Lower lobe of right lung (tissue), 2 donors: ENCODE measurements at regions not wholly inside any gene's neighbourhood (a gene's known extent, or its start where the extent isn't known, plus 50 kb on each side); places are given as distances from the start of the nearest gene placed in this dataset.
A peak's percentile ranks its signal among the peaks of the same experiment; 100 is the strongest.
"Not testable (repeated sequence)": the region's sequence is repeated elsewhere in the genome, so short reads cannot be mapped to it uniquely, and the experiment has no call there.

ENCODE experiments used
- ATAC-seq, 2 donors: fragments of 200-7000 bp; cut with Tn5 transposase; one replicate each; pipeline ENCODE4 v1.9.1; 2020 to 2022; ENCODE audit warnings: mild to moderate bottlenecking in 2 of 2, moderate library complexity in 2 of 2
- DNase-seq: peaks from one replicate; pipeline ENCODE4 v3.0.0-alpha.2; 2020
- H3K27ac ChIP-seq: fragments of 200-600 bp; one replicate; pipeline ENCODE4 v1.8.0; 2022
- H3K27me3 ChIP-seq: fragments of 200-600 bp; one replicate; pipeline ENCODE4 v1.8.0; 2022; ENCODE audit warnings: low read depth
- H3K36me3 ChIP-seq: fragments of 200-600 bp; one replicate; pipeline ENCODE4 v1.8.0; 2022; ENCODE audit warnings: mild to moderate bottlenecking
- H3K4me1 ChIP-seq: fragments of 200-600 bp; one replicate; pipeline ENCODE4 v1.8.0; 2022
- H3K4me3 ChIP-seq: fragments of 200-600 bp; one replicate; pipeline ENCODE4 v1.8.0; 2022; ENCODE audit warnings: mild to moderate bottlenecking
- H3K9me3 ChIP-seq: fragments of 200-600 bp; one replicate; pipeline ENCODE4 v1.8.0; 2022
- CTCF ChIP-seq: fragments of 200-600 bp; IDR thresholded peaks from one replicate; pipeline ENCODE4 v1.8.0; 2022; ENCODE audit warnings: antibody characterized with exemption, mild to moderate bottlenecking
- intact Hi-C: fragments of 100-400 bp; cut with DNase I; formaldehyde crosslinking; loops from one replicate; pipeline ENCODE4 v1.11.0; 2022
- donor health status: DM: no; HTN: yes; CAD: no; lungs with severe emphysema.

GRCh38 chr2:111669928-111670695, 213.9 kb downstream of the ANAPC1 start:
- TF ChIP-seq CTCF: no peak
- intact Hi-C loops: no loop called here
- DNase-seq: no peak
- H3K36me3 ChIP-seq: no peaks in the 10 kb centered on the region
- H3K9me3 ChIP-seq: no peaks in the 10 kb centered on the region
- ATAC-seq: no peak
- H3K27me3 ChIP-seq: no peaks in the 10 kb centered on the region
- H3K4me3 ChIP-seq: no peak overlapping the region
- H3K4me1 ChIP-seq: peaks cover 20% of the 10 kb centered on the region
- H3K27ac ChIP-seq: no peak overlapping the region

DNA sequence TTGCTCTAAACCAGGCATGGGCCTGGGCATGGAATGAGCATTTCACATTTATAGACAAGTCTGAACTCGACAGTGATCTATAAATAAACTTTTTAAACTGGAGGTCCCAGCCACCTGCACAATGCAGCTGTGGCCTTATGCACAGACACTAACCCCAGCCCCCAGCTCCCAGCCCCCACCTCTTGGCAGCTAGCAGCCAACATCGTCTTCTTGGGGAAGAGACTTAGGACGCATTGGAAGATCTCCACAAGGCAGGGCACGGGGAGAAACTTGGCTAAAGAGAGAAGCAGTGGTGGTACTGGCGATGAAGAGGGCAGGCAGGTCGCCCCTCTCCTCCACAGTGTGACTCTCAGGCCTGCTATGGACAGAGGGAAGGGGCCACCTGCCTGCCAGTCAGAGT, 213.2 kb downstream of the ANAPC1 start:
- Histone ChIP-seq H3K27me3 (no peaks in the 10 kb centered on the region), H3K36me3 (no peaks in the 10 kb centered on the region), H3K4me1 (peaks cover 20% of the 10 kb centered on the region), H3K9me3 (no peaks in the 10 kb centered on the region), H3K27ac (no peak overlapping the region), H3K4me3 (no peak overlapping the region)
- intact Hi-C loops: no loop called here
- ATAC-seq (no peak), DNase-seq (no peak)
- no peak for TF ChIP-seq CTCF

DNA sequence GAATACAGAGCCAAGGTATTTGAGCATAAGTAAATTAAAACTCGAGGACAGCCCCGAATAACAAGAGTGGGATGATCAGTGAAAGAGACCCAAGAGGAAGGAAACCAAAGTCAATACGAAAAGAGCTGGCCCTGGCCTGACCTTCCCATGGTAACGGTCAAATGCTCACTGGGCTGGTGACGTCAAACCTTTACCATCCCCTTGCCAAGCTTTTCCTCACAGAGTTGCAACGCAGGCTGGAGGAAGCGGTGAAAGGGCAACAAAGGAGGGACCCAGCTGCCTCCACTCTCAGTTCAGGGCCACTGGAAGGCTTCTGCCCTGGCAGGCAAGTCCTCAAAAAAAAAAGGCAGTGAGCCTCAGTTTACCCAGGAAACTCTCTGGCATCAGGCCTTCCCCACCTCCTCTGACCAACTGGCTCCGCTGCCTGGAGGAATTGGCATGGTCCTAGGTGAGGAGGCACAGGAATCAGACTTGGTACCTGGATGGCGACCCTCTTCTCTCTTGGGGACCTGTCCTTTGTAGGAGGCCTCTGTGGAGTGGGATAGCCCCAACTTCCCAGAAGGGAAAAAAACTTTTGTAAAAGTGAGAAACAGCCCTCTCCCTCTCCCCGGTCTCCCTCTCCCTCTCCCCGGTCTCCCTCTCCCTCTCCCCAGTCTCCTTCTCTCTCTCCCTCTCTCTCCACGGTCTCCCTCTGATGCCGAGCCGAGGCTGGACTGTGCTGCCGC, 212.4 kb downstream of the ANAPC1 start:
- Histone ChIP-seq H3K27me3 (no peaks in the 10 kb centered on the region), H3K4me3 (no peak overlapping the region), H3K27ac (peak overlapping the region; percentile 62), H3K36me3 (no peaks in the 10 kb centered on the region), H3K4me1 (peaks cover 20% of the 10 kb centered on the region), H3K9me3 (no peaks in the 10 kb centered on the region)
- ATAC-seq: peak; percentile 74 to 79
- intact Hi-C loops: no loop called here
- TF ChIP-seq CTCF: no peak
- DNase-seq: peak; percentile 77

GRCh38 chr2:111672641-111673040, 211.4 kb downstream of the ANAPC1 start:
- H3K4me1 ChIP-seq: peaks cover 15% of the 10 kb centered on the region
- ATAC-seq, H3K9me3 ChIP-seq, H3K36me3 ChIP-seq, intact Hi-C loops, DNase-seq, H3K4me3 ChIP-seq, H3K27ac ChIP-seq, H3K27me3 ChIP-seq: not testable (repeated sequence)

GRCh38 chr2:111673526-111673925, 210.5 kb downstream of the ANAPC1 start:
- no peaks in the 10 kb centered on the region for H3K36me3 ChIP-seq
- no peaks in the 10 kb centered on the region for H3K9me3 ChIP-seq
- H3K4me1 ChIP-seq: peaks cover 11% of the 10 kb centered on the region
- no peak for DNase-seq
- ATAC-seq: no peak
- TF ChIP-seq CTCF: no peak
- intact Hi-C loops: no loop called here
- H3K4me3 ChIP-seq: no peak overlapping the region
- H3K27ac ChIP-seq: no peak overlapping the region
- H3K27me3 ChIP-seq: no peaks in the 10 kb centered on the region
